PFSK-1 (cell line): ENCODE measurements at regions not wholly inside any gene's neighbourhood (a gene's known extent, or its start where the extent isn't known, plus 50 kb on each side); places are given as distances from the start of the nearest gene placed in this dataset.

Source experiments
- POLR2AphosphoS5 ChIP-seq: IDR thresholded peaks from 2 replicates; pipeline ENCODE4 v1.6.1; 2012; ENCODE audit warnings: low read depth, mild to moderate bottlenecking, control low read depth, low read length, moderate library complexity
- TAF1 ChIP-seq: IDR thresholded peaks from 2 replicates; pipeline ENCODE4 v1.6.1; 2012; ENCODE audit warnings: low read length, control low read depth, borderline replicate concordance; ENCODE audit not compliant: insufficient read depth
- TF ChIP-seq, protein P1 (sequence below), 2 experiments: IDR thresholded peaks; 2 replicates each; pipeline versions ENCODE4 v1.6.1 to v1.8.0; 2011 to 2012; ENCODE audit warnings: low read depth in 2 of 2, low read length in 2 of 2, control low read depth in 1 of 2, inconsistent platforms in 1 of 2, mild to moderate bottlenecking in 1 of 2, moderate library complexity in 1 of 2; ENCODE audit not compliant: insufficient read depth in 1 of 2

DNA sequence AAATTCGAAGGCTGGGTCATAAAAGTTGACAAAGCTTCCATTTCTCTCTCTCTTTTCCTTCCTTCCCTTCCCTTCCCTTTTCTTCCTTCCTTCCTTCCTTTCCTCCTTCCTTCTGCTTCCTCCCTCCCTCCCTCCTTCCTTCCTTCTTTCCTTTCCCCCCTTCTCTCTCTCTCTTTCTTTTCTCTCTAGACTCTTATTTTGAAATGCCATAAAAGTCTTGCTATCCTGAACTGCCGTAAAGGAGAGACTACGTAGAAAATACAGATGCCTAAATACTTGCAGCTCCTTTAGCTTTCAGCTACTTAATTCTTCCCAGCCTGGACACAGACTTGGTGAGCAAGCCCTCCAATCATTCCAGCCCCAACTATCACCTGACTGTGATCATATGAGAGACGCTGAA, 1644.4 kb downstream of the FAM181B start:
- TF ChIP-seq, protein P1, sequence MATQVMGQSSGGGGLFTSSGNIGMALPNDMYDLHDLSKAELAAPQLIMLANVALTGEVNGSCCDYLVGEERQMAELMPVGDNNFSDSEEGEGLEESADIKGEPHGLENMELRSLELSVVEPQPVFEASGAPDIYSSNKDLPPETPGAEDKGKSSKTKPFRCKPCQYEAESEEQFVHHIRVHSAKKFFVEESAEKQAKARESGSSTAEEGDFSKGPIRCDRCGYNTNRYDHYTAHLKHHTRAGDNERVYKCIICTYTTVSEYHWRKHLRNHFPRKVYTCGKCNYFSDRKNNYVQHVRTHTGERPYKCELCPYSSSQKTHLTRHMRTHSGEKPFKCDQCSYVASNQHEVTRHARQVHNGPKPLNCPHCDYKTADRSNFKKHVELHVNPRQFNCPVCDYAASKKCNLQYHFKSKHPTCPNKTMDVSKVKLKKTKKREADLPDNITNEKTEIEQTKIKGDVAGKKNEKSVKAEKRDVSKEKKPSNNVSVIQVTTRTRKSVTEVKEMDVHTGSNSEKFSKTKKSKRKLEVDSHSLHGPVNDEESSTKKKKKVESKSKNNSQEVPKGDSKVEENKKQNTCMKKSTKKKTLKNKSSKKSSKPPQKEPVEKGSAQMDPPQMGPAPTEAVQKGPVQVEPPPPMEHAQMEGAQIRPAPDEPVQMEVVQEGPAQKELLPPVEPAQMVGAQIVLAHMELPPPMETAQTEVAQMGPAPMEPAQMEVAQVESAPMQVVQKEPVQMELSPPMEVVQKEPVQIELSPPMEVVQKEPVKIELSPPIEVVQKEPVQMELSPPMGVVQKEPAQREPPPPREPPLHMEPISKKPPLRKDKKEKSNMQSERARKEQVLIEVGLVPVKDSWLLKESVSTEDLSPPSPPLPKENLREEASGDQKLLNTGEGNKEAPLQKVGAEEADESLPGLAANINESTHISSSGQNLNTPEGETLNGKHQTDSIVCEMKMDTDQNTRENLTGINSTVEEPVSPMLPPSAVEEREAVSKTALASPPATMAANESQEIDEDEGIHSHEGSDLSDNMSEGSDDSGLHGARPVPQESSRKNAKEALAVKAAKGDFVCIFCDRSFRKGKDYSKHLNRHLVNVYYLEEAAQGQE (IDR thresholded peaks at IDR 0.05; ENCODE audit: insufficient read depth in 1 of 2, low read depth in 2 of 2, low read length in 2 of 2), result no peak
- no peak for TF ChIP-seq POLR2AphosphoS5
- no peak for TF ChIP-seq TAF1
